ENCODE measurements at regions not wholly inside any gene's neighbourhood (a gene's known extent, or its start where the extent isn't known, plus 50 kb on each side); places are given as distances from the start of the nearest gene placed in this dataset.
A peak's percentile ranks its signal among the peaks of the same experiment; 100 is the strongest.

GRCh38 chr12:91994208-91994797 lies 151.3 kb downstream of the BTG1 start:
- no peak for DNase-seq

- DNase-seq = no peak
Measured at GRCh38 chr12:91993287-91994017, 152.2 kb downstream of the BTG1 start.

GRCh38 chr12:91991399-91992187 lies 154.1 kb downstream of the BTG1 start:
- DNase-seq = peak in 1 of 2 experiments; percentile 5

GRCh38 chr12:91990525-91990924 lies 155.1 kb downstream of the BTG1 start:
- DNase-seq = no peak

- no peak for DNase-seq
Measured at GRCh38 chr12:91989143-91989542, 156.5 kb downstream of the BTG1 start.

- DNase-seq = no peak
Measured at GRCh38 chr12:91988086-91988923, 157.3 kb downstream of the BTG1 start.

GRCh38 chr12:91986084-91986483 lies 159.6 kb downstream of the BTG1 start:
- no peak for DNase-seq

GRCh38 chr12:91985002-91985787 lies 160.5 kb downstream of the BTG1 start:
- DNase-seq = no peak

- no peak for DNase-seq
Measured at GRCh38 chr12:91984556-91984955, 161.1 kb downstream of the BTG1 start.

GRCh38 chr12:91983935-91984334 lies 161.7 kb downstream of the BTG1 start:
- no peak for DNase-seq

- DNase-seq = no peak
Measured at GRCh38 chr12:91982946-91983345, 162.7 kb downstream of the BTG1 start.

GRCh38 chr12:91980389-91980821 lies 165.2 kb downstream of the BTG1 start:
- DNase-seq = no peak

GRCh38 chr12:91978143-91978542 lies 167.5 kb downstream of the BTG1 start:
- DNase-seq = peak in 1 of 2 experiments; percentile 8

- DNase-seq = no peak
Measured at GRCh38 chr12:91975891-91976290, 169.8 kb downstream of the BTG1 start.

GRCh38 chr12:91974541-91975085 lies 171.0 kb downstream of the BTG1 start:
- DNase-seq = no peak

- DNase-seq = no peak
Measured at GRCh38 chr12:91973813-91974212, 171.8 kb downstream of the BTG1 start.

- no peak for DNase-seq
Measured at GRCh38 chr12:91972896-91973295, 172.8 kb downstream of the BTG1 start.

- no peak for DNase-seq
Measured at GRCh38 chr12:91968777-91969171, 176.9 kb downstream of the BTG1 start.

GRCh38 chr12:91968076-91968776 lies 177.4 kb downstream of the BTG1 start:
- DNase-seq = no peak

GRCh38 chr12:91967590-91967989 lies 178.1 kb downstream of the BTG1 start:
- no peak for DNase-seq

- DNase-seq = no peak
Measured at GRCh38 chr12:91965781-91966180, 179.9 kb downstream of the BTG1 start.

Data from Kasumi-1 (cell line).